ENCODE measurements at regions not wholly inside any gene's neighbourhood (a gene's known extent, or its start where the extent isn't known, plus 50 kb on each side); places are given as distances from the start of the nearest gene placed in this dataset.

DNA sequence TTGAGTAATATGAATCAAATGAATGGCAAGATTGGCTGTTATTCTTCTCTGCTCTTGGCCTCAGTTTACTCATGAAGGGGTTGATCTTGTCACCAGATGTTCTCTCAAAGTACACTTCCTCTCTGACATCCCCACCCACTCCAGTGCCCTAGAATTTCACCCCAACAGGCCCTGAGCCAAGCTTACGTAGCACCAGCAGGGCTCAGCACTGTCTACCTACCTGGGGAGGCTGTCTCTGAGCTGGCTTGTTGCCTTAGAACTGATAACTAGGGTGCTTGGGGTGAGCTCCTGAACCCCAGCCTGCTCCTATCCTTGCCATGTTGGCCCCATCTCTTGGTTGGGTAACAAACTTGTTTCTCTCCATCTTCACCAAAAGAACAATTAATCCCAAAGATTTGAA is 159.1 kb upstream of the USP24 start:
- Mint-ChIP-seq H3K4me1 (ENCODE audit: low read depth) (peaks cover 5% of the 10 kb centered on the region), H3K4me3 (no peak overlapping the region), H3K36me3 (ENCODE audit: low read depth) (no peaks in the 10 kb centered on the region), H3K9me3 (no peaks in the 10 kb centered on the region), H3K27me3 (peaks cover 16% of the 10 kb centered on the region), H3K27ac (no peak overlapping the region)
- no peak for DNase-seq

- H3K9me3 Mint-ChIP-seq, result no peaks in the 10 kb centered on the region
- no peak overlapping the region for H3K27ac Mint-ChIP-seq
- H3K27me3 Mint-ChIP-seq, result peaks cover 27% of the 10 kb centered on the region
- H3K36me3 Mint-ChIP-seq (ENCODE audit: low read depth), result no peaks in the 10 kb centered on the region
- DNase-seq, result no peak
- H3K4me3 Mint-ChIP-seq, result no peak overlapping the region
- no peaks in the 10 kb centered on the region for H3K4me1 Mint-ChIP-seq (ENCODE audit: low read depth)
Measured at GRCh38 chr1:55369474-55369873, 154.3 kb upstream of the USP24 start.

DNA sequence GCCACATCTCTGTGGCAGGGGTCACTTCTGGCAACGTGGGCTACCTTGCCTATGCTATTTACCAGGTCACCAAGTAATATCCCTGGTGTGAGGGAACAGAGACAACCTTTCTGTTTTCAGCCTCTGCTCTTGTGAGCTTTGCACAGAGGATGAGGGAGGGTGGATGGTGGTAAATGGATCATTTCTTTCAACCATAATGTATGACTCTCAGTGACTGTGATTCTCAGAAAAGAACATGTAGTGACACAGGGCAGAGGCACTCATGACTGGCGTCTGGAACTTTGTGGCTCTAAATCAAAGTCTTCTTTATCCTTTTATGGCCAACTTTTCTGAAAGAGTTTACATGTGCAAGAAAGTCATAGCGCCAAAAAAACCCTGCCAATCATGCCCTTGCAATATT is 153.5 kb upstream of the USP24 start:
- Mint-ChIP-seq H3K27me3 (peaks cover 27% of the 10 kb centered on the region), H3K4me3 (no peak overlapping the region), H3K36me3 (ENCODE audit: low read depth) (no peaks in the 10 kb centered on the region), H3K9me3 (no peaks in the 10 kb centered on the region), H3K4me1 (ENCODE audit: low read depth) (peaks cover under 1% of the 10 kb centered on the region), H3K27ac (no peak overlapping the region)
- DNase-seq, result no peak

DNA sequence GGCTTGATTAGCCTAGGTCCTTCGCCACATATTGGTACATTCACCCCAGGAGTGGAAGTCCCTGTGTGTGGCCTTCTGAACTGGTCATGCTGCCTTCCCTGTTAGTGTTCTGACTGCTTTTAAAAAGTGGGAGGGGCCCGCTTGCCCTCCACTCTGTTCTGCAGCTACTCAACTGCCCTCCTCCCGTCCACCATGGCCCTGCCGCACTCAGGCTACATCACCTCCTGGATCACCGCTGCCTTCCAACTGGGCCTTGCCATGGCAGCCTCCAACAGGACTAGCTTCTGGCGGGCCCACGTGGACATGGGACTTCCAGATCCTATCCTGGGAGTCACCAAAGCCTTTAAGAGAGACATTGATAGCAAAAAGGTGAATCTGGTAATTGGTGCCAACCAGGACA is 152.1 kb upstream of the USP24 start:
- Mint-ChIP-seq H3K36me3 (ENCODE audit: low read depth) (no peaks in the 10 kb centered on the region), H3K9me3 (no peaks in the 10 kb centered on the region), H3K4me1 (ENCODE audit: low read depth) (peaks cover 12% of the 10 kb centered on the region), H3K27me3 (peaks cover 27% of the 10 kb centered on the region), H3K27ac (no peak overlapping the region), H3K4me3 (no peak overlapping the region)
- no peak for DNase-seq

GRCh38 chr1:55364216-55364615 is 149.1 kb upstream of the USP24 start:
- Mint-ChIP-seq H3K4me1 (ENCODE audit: low read depth) (peaks cover 12% of the 10 kb centered on the region), H3K36me3 (ENCODE audit: low read depth) (no peaks in the 10 kb centered on the region), H3K4me3 (no peak overlapping the region), H3K27ac (no peak overlapping the region), H3K27me3 (peaks cover 12% of the 10 kb centered on the region), H3K9me3 (no peaks in the 10 kb centered on the region)
- DNase-seq, result no peak

DNA sequence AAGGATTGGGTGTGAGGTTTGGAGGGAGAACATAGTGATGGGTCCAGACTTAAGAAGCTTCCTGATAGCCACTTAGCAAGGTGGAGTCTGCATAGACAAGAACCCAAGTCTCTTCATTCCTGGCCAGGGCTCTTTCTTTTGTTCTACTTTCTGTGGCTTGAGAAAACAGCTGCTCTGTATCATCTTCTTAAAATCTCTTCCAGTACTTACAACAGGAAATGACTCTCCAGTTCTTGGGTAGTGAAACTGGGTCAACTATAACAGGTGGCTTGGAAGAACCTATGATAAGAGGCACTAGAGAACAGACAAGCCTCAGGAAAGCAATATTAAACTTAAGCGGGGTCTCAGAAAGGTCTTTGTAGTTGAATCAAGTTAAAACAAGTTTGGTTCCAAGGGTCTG is 148.1 kb upstream of the USP24 start:
- Mint-ChIP-seq H3K36me3 (ENCODE audit: low read depth) (no peaks in the 10 kb centered on the region), H3K27me3 (peaks cover 15% of the 10 kb centered on the region), H3K4me1 (ENCODE audit: low read depth) (peaks cover 12% of the 10 kb centered on the region), H3K9me3 (no peaks in the 10 kb centered on the region), H3K27ac (peak overlapping the region; percentile 39), H3K4me3 (no peak overlapping the region)
- no peak for DNase-seq

GRCh38 chr1:55362558-55362957 is 147.4 kb upstream of the USP24 start:
- no peaks in the 10 kb centered on the region for H3K9me3 Mint-ChIP-seq
- no peaks in the 10 kb centered on the region for H3K36me3 Mint-ChIP-seq (ENCODE audit: low read depth)
- peaks cover 12% of the 10 kb centered on the region for H3K4me1 Mint-ChIP-seq (ENCODE audit: low read depth)
- H3K4me3 Mint-ChIP-seq, result no peak overlapping the region
- H3K27me3 Mint-ChIP-seq, result peaks cover 14% of the 10 kb centered on the region
- H3K27ac Mint-ChIP-seq, result peak overlapping the region; percentile 39
- no peak for DNase-seq

- DNase-seq, result no peak
- Mint-ChIP-seq H3K27me3 (peaks cover 8% of the 10 kb centered on the region), H3K4me3 (no peak overlapping the region), H3K4me1 (ENCODE audit: low read depth) (peaks cover 12% of the 10 kb centered on the region), H3K36me3 (ENCODE audit: low read depth) (no peaks in the 10 kb centered on the region), H3K9me3 (no peaks in the 10 kb centered on the region), H3K27ac (no peak overlapping the region)
Measured at GRCh38 chr1:55359611-55360010, 144.4 kb upstream of the USP24 start.

GRCh38 chr1:55358581-55358980 is 143.4 kb upstream of the USP24 start:
- no peak overlapping the region for H3K4me3 Mint-ChIP-seq
- peaks cover 8% of the 10 kb centered on the region for H3K27me3 Mint-ChIP-seq
- peaks cover 10% of the 10 kb centered on the region for H3K4me1 Mint-ChIP-seq (ENCODE audit: low read depth)
- no peak overlapping the region for H3K27ac Mint-ChIP-seq
- no peaks in the 10 kb centered on the region for H3K36me3 Mint-ChIP-seq (ENCODE audit: low read depth)
- DNase-seq, result no peak
- no peaks in the 10 kb centered on the region for H3K9me3 Mint-ChIP-seq

DNA sequence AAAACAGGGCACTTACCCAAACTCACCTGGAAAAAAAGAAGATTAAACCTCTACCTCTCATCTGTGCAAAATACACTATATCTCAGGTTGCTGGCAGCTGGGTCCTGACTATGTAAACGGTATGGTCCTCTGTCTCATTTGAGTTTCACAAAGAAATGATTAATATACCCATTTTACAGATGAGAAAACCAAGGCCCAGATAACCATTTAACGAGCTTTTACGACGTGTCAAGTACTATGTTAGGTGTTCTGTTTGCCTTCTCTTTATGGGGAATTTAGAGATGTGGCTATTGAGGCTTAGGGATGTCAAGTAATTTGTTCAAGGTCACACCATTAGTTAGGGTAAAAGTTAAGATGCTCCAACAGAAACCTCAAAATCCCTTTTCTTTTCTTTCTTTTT is 140.4 kb upstream of the USP24 start:
- peaks cover 11% of the 10 kb centered on the region for H3K27me3 Mint-ChIP-seq
- H3K36me3 Mint-ChIP-seq (ENCODE audit: low read depth), result no peaks in the 10 kb centered on the region
- no peaks in the 10 kb centered on the region for H3K4me1 Mint-ChIP-seq (ENCODE audit: low read depth)

GRCh38 chr1:55353707-55354620 is 138.8 kb upstream of the USP24 start:
- Mint-ChIP-seq H3K9me3 (no peaks in the 10 kb centered on the region), H3K27ac (no peak overlapping the region), H3K27me3 (peaks cover 11% of the 10 kb centered on the region), H3K4me1 (ENCODE audit: low read depth) (no peaks in the 10 kb centered on the region), H3K36me3 (ENCODE audit: low read depth) (no peaks in the 10 kb centered on the region), H3K4me3 (no peak overlapping the region)
- DNase-seq, result no peak

More for the DNA sequence above, 140.4 kb upstream of the USP24 start:
- H3K9me3 Mint-ChIP-seq, result no peaks in the 10 kb centered on the region
- H3K27ac Mint-ChIP-seq, result no peak overlapping the region
- H3K4me3 Mint-ChIP-seq, result no peak overlapping the region
- no peak for DNase-seq

DNA sequence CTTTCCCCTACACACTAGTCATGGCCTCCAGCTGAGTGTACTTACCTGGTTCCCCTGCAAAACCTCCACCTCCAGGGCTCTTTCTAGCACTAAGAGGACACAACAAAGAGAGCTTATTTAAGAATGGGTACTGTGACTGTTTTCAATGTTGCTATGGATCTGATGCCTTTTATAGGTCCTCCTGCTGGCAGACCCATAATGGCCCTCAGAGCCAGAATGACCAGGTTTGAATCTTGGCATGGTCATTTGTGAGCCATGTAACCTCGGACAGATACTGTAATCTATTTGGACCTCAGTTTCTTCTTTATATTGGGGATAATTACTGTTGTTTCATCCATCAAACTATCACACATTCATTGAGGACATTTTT is 137.6 kb upstream of the USP24 start:
- H3K4me1 Mint-ChIP-seq (ENCODE audit: low read depth), result no peaks in the 10 kb centered on the region
- no peak overlapping the region for H3K4me3 Mint-ChIP-seq
- H3K27me3 Mint-ChIP-seq, result peaks cover 7% of the 10 kb centered on the region
- no peak overlapping the region for H3K27ac Mint-ChIP-seq
- no peak for DNase-seq
- no peaks in the 10 kb centered on the region for H3K9me3 Mint-ChIP-seq
- no peaks in the 10 kb centered on the region for H3K36me3 Mint-ChIP-seq (ENCODE audit: low read depth)

DNA sequence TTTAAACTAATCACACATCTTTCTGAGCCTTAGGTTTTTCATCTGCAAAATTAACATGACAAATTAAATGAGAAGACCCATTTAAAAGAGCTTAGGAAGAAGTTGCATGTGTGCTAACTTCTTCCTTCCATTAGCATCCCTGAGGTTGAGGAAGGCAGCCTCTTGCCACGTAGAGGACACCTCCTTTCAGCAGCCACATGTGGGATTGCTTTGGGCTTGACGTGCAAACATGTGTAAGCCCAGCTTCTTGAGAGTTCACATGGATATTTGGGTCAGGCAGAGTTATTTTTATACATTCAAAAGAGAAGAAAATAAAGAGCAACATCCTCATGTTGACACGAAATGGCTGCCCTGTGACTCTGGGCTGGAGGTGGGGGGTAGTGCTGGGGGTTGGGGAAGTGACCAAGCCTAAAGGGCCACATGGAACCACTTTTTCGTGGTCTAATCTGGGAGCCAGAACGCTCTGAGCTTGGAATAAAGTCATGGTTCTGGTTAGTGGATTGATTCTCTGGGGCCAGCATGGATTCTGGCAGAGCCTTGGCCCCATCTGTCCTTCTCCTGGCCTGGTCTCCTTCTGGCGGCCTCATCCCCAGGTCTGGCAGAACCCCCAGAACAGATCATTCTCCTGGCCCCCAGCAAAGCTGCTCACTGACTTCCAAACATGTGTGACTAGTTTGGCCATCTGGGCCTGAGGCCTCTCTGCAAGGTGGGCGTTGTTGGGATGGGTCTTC is 137.1 kb upstream of the USP24 start:
- Mint-ChIP-seq H3K27ac (no peak overlapping the region), H3K27me3 (peaks cover 9% of the 10 kb centered on the region), H3K4me1 (ENCODE audit: low read depth) (no peaks in the 10 kb centered on the region), H3K9me3 (no peaks in the 10 kb centered on the region), H3K36me3 (ENCODE audit: low read depth) (no peaks in the 10 kb centered on the region), H3K4me3 (no peak overlapping the region)
- no peak for DNase-seq

DNA sequence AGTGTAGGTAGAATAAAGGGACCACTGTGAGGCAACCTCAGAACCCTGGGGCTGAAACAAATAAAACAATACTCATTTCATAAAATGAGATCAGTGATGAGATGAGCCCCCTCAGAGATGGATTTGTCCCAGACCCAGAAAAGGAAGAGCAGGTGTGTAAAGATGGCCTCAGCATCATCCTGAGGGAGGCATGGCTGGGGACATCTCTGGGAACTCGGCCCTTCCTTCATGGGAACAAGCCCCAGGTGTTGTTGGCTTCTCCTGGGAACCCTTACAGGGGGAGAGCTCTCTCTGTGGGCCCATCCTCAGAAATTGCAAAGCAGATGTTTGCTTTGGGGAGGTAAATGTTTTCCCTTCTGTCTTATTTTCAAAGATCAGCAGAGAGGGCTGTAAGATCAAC is 133.2 kb upstream of the USP24 start:
- peaks cover 11% of the 10 kb centered on the region for H3K27me3 Mint-ChIP-seq
- H3K4me3 Mint-ChIP-seq, result no peak overlapping the region
- no peaks in the 10 kb centered on the region for H3K9me3 Mint-ChIP-seq
- DNase-seq, result no peak
- H3K27ac Mint-ChIP-seq, result no peak overlapping the region
- no peaks in the 10 kb centered on the region for H3K36me3 Mint-ChIP-seq (ENCODE audit: low read depth)
- H3K4me1 Mint-ChIP-seq (ENCODE audit: low read depth), result no peaks in the 10 kb centered on the region

DNA sequence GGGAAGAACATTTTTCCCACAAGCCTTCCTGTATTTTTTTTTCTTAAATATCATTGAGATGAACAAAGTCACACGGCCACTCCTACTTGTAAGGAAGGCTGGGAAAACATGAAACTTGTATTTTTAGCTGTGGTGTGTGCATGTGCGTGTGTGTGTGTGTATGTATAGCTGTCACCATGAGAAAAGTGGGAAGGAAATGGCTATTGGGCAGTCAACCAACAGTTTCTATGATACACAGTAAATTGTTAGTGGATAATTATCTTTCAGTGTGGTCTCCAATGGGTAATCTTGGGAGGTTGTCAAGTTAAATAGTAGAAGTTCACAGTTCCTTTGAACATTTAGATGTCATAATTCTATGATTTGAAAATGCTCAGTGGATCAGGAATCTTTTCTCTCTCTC is 132.7 kb upstream of the USP24 start:
- Mint-ChIP-seq H3K36me3 (ENCODE audit: low read depth) (no peaks in the 10 kb centered on the region), H3K4me3 (no peak overlapping the region), H3K9me3 (no peaks in the 10 kb centered on the region), H3K27me3 (peaks cover 11% of the 10 kb centered on the region), H3K4me1 (ENCODE audit: low read depth) (no peaks in the 10 kb centered on the region), H3K27ac (no peak overlapping the region)
- no peak for DNase-seq

Data from activated T-cell treated with anti-CD3 and anti-CD28 coated beads, Interleukin-2, amount 50 U/mL, for 24 hours (primary cell).